ENCODE measurements at regions not wholly inside any gene's neighbourhood (a gene's known extent, or its start where the extent isn't known, plus 50 kb on each side); places are given as distances from the start of the nearest gene placed in this dataset.

- DNase-seq: no peak
These were observed 316.6 kb upstream of the BOD1L1 start for GRCh38 chr4:13944095-13944511.

GRCh38 chr4:13947921-13948320 is 320.4 kb upstream of the BOD1L1 start:
- no peak for DNase-seq

- DNase-seq: no peak
These were observed 323.0 kb upstream of the BOD1L1 start for GRCh38 chr4:13950491-13950890.

GRCh38 chr4:13953083-13953482 is 325.6 kb upstream of the BOD1L1 start:
- no peak for DNase-seq

GRCh38 chr4:13955551-13955950 is 328.0 kb upstream of the BOD1L1 start:
- DNase-seq: no peak

GRCh38 chr4:13956947-13957346 is 329.4 kb upstream of the BOD1L1 start:
- no peak for DNase-seq

- no peak for DNase-seq
These were observed 330.3 kb upstream of the BOD1L1 start for GRCh38 chr4:13957871-13958270.

GRCh38 chr4:13963601-13964000 is 336.1 kb upstream of the BOD1L1 start:
- DNase-seq: no peak

- DNase-seq: no peak
These were observed 339.0 kb upstream of the BOD1L1 start for GRCh38 chr4:13966231-13967195.

- no peak for DNase-seq
These were observed 341.2 kb upstream of the BOD1L1 start for GRCh38 chr4:13968723-13969122.

GRCh38 chr4:13970349-13970748 is 342.8 kb upstream of the BOD1L1 start:
- DNase-seq: no peak

- no peak for DNase-seq
These were observed 350.2 kb upstream of the BOD1L1 start for GRCh38 chr4:13977746-13978145.

- no peak for DNase-seq
These were observed 353.1 kb upstream of the BOD1L1 start for GRCh38 chr4:13980317-13981310.

- DNase-seq: no peak
These were observed 354.0 kb upstream of the BOD1L1 start for GRCh38 chr4:13981499-13981898.

- DNase-seq: no peak
These were observed 354.5 kb upstream of the BOD1L1 start for GRCh38 chr4:13982010-13982409.

GRCh38 chr4:13983189-13983790 is 355.8 kb upstream of the BOD1L1 start:
- no peak for DNase-seq

- DNase-seq: no peak
These were observed 357.7 kb upstream of the BOD1L1 start for GRCh38 chr4:13984991-13985800.

GRCh38 chr4:13985837-13986236 is 358.3 kb upstream of the BOD1L1 start:
- no peak for DNase-seq

- no peak for DNase-seq
These were observed 359.0 kb upstream of the BOD1L1 start for GRCh38 chr4:13986548-13986947.

GRCh38 chr4:13988353-13989305 is 361.1 kb upstream of the BOD1L1 start:
- no peak for DNase-seq

GRCh38 chr4:13989501-13989900 is 362.0 kb upstream of the BOD1L1 start:
- no peak for DNase-seq
